ENCODE measurements at regions not wholly inside any gene's neighbourhood (a gene's known extent, or its start where the extent isn't known, plus 50 kb on each side); places are given as distances from the start of the nearest gene placed in this dataset.

DNA sequence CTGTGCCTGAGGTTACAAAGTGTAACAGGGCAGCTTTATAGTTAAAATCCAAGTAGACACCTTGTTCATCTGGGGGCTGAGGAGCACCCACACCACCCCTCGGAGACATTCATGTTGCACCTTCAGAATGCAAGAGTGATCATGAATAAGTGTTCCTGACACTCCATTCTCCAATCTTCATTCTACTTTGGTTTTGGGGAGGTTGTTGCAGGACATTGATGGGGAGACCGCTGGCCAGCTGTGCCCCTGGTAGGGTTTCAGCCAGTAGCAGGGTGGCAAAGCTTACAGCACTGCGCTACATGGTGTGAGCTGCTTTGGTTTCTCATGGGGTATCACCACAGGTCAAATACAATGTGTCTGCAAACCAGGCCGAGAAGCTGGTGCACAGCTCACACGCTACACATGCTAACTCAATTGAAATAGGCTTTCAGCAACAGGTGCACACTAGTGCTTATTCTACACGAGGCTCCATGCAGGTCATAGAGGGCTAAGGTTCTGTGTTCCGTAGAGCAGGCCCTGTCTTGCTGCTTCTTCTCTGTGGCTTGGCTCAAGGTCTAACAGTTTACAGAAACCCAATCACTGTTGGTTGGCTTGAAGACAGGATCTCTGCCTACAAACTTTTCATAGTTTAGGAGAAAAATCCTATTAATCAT is 317.4 kb upstream of the ZNF32 start:
- no peak for TF ChIP-seq TAF1 (IDR thresholded peaks at IDR 0.05; ENCODE audit: borderline replicate concordance, insufficient read depth, low read length)
- TF ChIP-seq FOXP2 (optimal IDR thresholded peaks at IDR 0.05; ENCODE audit: borderline replicate concordance, extremely low read depth, extremely low read length, insufficient read depth) = no peak
- TF ChIP-seq POLR2AphosphoS5 (IDR thresholded peaks at IDR 0.05; ENCODE audit: low read depth, low read length) = no peak
- TF ChIP-seq SIN3A (IDR thresholded peaks at IDR 0.05; ENCODE audit: borderline replicate concordance, insufficient read depth, low read length) = no peak
- TF ChIP-seq, protein P1, sequence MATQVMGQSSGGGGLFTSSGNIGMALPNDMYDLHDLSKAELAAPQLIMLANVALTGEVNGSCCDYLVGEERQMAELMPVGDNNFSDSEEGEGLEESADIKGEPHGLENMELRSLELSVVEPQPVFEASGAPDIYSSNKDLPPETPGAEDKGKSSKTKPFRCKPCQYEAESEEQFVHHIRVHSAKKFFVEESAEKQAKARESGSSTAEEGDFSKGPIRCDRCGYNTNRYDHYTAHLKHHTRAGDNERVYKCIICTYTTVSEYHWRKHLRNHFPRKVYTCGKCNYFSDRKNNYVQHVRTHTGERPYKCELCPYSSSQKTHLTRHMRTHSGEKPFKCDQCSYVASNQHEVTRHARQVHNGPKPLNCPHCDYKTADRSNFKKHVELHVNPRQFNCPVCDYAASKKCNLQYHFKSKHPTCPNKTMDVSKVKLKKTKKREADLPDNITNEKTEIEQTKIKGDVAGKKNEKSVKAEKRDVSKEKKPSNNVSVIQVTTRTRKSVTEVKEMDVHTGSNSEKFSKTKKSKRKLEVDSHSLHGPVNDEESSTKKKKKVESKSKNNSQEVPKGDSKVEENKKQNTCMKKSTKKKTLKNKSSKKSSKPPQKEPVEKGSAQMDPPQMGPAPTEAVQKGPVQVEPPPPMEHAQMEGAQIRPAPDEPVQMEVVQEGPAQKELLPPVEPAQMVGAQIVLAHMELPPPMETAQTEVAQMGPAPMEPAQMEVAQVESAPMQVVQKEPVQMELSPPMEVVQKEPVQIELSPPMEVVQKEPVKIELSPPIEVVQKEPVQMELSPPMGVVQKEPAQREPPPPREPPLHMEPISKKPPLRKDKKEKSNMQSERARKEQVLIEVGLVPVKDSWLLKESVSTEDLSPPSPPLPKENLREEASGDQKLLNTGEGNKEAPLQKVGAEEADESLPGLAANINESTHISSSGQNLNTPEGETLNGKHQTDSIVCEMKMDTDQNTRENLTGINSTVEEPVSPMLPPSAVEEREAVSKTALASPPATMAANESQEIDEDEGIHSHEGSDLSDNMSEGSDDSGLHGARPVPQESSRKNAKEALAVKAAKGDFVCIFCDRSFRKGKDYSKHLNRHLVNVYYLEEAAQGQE (IDR thresholded peaks at IDR 0.05; ENCODE audit: insufficient read depth in 1 of 2, low read depth in 2 of 2, low read length in 2 of 2) = no peak

- TF ChIP-seq TAF1 (IDR thresholded peaks at IDR 0.05; ENCODE audit: borderline replicate concordance, insufficient read depth, low read length) = no peak
- TF ChIP-seq SIN3A (IDR thresholded peaks at IDR 0.05; ENCODE audit: borderline replicate concordance, insufficient read depth, low read length) = no peak
- TF ChIP-seq POLR2AphosphoS5 (IDR thresholded peaks at IDR 0.05; ENCODE audit: low read depth, low read length) = no peak
- no peak for TF ChIP-seq FOXP2 (optimal IDR thresholded peaks at IDR 0.05; ENCODE audit: borderline replicate concordance, extremely low read depth, extremely low read length, insufficient read depth)
- TF ChIP-seq, protein P1 (IDR thresholded peaks at IDR 0.05; ENCODE audit: insufficient read depth in 1 of 2, low read depth in 2 of 2, low read length in 2 of 2) = no peak
These were observed 316.6 kb upstream of the ZNF32 start for GRCh38 chr10:43965033-43965917.

- TF ChIP-seq POLR2AphosphoS5 (IDR thresholded peaks at IDR 0.05; ENCODE audit: low read depth, low read length) = no peak
- TF ChIP-seq SIN3A (IDR thresholded peaks at IDR 0.05; ENCODE audit: borderline replicate concordance, insufficient read depth, low read length) = no peak
- TF ChIP-seq, protein P1 (IDR thresholded peaks at IDR 0.05; ENCODE audit: insufficient read depth in 1 of 2, low read depth in 2 of 2, low read length in 2 of 2) = no peak
- no peak for TF ChIP-seq FOXP2 (optimal IDR thresholded peaks at IDR 0.05; ENCODE audit: borderline replicate concordance, extremely low read depth, extremely low read length, insufficient read depth)
- no peak for TF ChIP-seq TAF1 (IDR thresholded peaks at IDR 0.05; ENCODE audit: borderline replicate concordance, insufficient read depth, low read length)
These were observed 315.8 kb upstream of the ZNF32 start for GRCh38 chr10:43964486-43964885.

GRCh38 chr10:43963793-43964425 is 315.2 kb upstream of the ZNF32 start:
- TF ChIP-seq SIN3A (IDR thresholded peaks at IDR 0.05; ENCODE audit: borderline replicate concordance, insufficient read depth, low read length) (no peak), FOXP2 (optimal IDR thresholded peaks at IDR 0.05; ENCODE audit: borderline replicate concordance, extremely low read depth, extremely low read length, insufficient read depth) (no peak), POLR2AphosphoS5 (IDR thresholded peaks at IDR 0.05; ENCODE audit: low read depth, low read length) (no peak), TAF1 (IDR thresholded peaks at IDR 0.05; ENCODE audit: borderline replicate concordance, insufficient read depth, low read length) (no peak)
- TF ChIP-seq, protein P1 (IDR thresholded peaks at IDR 0.05; ENCODE audit: insufficient read depth in 1 of 2, low read depth in 2 of 2, low read length in 2 of 2) = no peak
